Suprapubic skin (tissue), 4 donors: ENCODE measurements at regions not wholly inside any gene's neighbourhood (a gene's known extent, or its start where the extent isn't known, plus 50 kb on each side); places are given as distances from the start of the nearest gene placed in this dataset.

ENCODE experiments used
- EP300 ChIP-seq: sonication (generic); formaldehyde crosslinking; IDR thresholded peaks from one replicate; pipeline ENCODE4 v1.6.1; 2017; ENCODE audit warnings: antibody characterized with exemption
- POLR2AphosphoS5 ChIP-seq, 3 donors: sonication (generic); formaldehyde crosslinking; IDR thresholded peaks; one replicate each; pipeline ENCODE4 v1.6.1; 2017; ENCODE audit warnings: antibody characterized with exemption in 3 of 3
- TF ChIP-seq, protein P1 (sequence below), 2 donors: fragments of 200-600 bp in 1 of 2; fragments of 450-650 bp in 1 of 2; sonication (generic) in 1 of 2; IDR thresholded peaks; one replicate each; pipeline ENCODE4 v1.5.1; 2016 to 2019; ENCODE audit warnings: antibody characterized with exemption in 2 of 2, mild to moderate bottlenecking in 1 of 2, moderate library complexity in 1 of 2

DNA sequence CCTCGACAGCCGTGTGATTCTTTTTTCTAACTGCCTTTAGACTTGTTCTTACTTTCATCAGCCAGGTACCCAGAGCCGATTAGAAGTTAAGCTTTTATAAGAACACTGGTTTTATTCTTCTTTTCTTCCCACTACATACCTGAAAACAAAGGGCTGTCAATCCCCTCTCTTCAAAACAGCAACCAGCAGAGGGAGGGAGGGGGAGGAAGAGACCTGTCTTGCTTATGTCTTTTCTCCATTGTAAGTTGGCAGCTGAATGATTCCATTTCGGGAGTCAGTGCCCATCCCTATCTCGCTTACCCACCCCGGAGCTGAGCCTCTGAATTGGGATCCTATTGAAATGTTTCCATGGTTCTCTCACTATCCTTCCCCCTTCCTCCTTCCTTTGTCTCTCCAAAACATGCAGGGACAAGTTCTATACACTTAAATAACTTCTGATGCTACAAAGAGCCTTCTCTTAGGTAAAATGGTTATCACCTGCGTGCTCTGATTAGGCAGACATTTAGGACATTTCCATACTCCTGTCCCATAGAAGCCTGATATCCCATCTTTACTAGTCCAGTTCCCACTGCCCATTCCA, 83.9 kb upstream of the WWC1 start:
- TF ChIP-seq, protein P1, sequence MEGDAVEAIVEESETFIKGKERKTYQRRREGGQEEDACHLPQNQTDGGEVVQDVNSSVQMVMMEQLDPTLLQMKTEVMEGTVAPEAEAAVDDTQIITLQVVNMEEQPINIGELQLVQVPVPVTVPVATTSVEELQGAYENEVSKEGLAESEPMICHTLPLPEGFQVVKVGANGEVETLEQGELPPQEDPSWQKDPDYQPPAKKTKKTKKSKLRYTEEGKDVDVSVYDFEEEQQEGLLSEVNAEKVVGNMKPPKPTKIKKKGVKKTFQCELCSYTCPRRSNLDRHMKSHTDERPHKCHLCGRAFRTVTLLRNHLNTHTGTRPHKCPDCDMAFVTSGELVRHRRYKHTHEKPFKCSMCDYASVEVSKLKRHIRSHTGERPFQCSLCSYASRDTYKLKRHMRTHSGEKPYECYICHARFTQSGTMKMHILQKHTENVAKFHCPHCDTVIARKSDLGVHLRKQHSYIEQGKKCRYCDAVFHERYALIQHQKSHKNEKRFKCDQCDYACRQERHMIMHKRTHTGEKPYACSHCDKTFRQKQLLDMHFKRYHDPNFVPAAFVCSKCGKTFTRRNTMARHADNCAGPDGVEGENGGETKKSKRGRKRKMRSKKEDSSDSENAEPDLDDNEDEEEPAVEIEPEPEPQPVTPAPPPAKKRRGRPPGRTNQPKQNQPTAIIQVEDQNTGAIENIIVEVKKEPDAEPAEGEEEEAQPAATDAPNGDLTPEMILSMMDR (IDR thresholded peaks at IDR 0.05): no peak
- TF ChIP-seq EP300 (no peak), POLR2AphosphoS5 (IDR thresholded peaks at IDR 0.05) (no peak)
